ENCODE measurements at regions not wholly inside any gene's neighbourhood (a gene's known extent, or its start where the extent isn't known, plus 50 kb on each side); places are given as distances from the start of the nearest gene placed in this dataset.

DNA sequence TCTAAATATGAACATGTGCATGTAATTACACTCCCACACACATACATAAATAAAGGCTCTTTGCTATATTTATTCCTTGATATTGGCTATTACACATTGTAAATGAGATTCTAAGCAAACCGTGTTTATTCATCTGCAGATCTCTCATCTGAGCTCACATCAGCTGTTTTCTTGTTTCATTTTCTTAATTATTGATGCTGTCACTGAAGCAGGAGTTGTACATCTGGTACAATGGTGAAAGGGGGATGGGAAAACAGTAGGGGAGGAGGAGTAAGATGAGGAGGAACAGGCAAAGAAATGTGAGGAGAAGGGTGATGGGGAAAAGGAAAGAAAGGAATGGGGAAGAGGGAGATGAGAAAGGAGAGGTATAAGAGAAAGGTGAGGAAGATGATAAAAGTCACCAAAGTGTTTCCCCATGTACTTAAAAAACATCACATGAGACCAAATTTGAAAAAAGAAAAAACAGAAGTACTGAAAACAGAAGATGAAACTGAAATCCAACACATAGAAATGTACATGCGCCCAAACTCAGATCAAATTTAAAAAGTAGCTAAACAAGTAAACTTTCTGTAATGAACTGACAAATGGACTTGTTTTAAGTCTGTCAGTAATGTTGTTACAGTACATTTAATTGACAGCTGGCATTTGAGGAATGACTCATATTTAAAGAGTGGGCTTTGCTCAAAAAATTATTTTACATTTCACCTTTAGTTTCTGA is 472.2 kb downstream of the ARL4A start:
- TF ChIP-seq, protein P1, sequence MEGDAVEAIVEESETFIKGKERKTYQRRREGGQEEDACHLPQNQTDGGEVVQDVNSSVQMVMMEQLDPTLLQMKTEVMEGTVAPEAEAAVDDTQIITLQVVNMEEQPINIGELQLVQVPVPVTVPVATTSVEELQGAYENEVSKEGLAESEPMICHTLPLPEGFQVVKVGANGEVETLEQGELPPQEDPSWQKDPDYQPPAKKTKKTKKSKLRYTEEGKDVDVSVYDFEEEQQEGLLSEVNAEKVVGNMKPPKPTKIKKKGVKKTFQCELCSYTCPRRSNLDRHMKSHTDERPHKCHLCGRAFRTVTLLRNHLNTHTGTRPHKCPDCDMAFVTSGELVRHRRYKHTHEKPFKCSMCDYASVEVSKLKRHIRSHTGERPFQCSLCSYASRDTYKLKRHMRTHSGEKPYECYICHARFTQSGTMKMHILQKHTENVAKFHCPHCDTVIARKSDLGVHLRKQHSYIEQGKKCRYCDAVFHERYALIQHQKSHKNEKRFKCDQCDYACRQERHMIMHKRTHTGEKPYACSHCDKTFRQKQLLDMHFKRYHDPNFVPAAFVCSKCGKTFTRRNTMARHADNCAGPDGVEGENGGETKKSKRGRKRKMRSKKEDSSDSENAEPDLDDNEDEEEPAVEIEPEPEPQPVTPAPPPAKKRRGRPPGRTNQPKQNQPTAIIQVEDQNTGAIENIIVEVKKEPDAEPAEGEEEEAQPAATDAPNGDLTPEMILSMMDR (IDR thresholded peaks at IDR 0.05; ENCODE audit: low read length) = no peak
- TF ChIP-seq EZH2phosphoT487 (IDR thresholded peaks at IDR 0.05; ENCODE audit: low read length) = no peak
